Adipocyte (in vitro differentiated cells): ENCODE measurements at regions not wholly inside any gene's neighbourhood (a gene's known extent, or its start where the extent isn't known, plus 50 kb on each side); places are given as distances from the start of the nearest gene placed in this dataset.
A peak's percentile ranks its signal among the peaks of the same experiment; 100 is the strongest.
"Not testable (repeated sequence)": the region's sequence is repeated elsewhere in the genome, so short reads cannot be mapped to it uniquely, and the experiment has no call there.

Source experiments
- DNase-seq: peaks from one replicate; pipeline ENCODE4 v3.0.0-alpha.2; 2015; ENCODE audit warnings: low read depth
- H3K27me3 ChIP-seq: replicated peaks from 2 replicates; pipeline ENCODE4 v1.7.0; 2013; ENCODE audit warnings: mild to moderate bottlenecking, low read length, moderate library complexity; ENCODE audit not compliant: control insufficient read depth, insufficient read depth
- H3K36me3 ChIP-seq: 2 replicates; pipeline ENCODE4 v1.7.0; 2013; ENCODE audit warnings: low read length, mild to moderate bottlenecking, moderate library complexity; ENCODE audit not compliant: control insufficient read depth, insufficient read depth, severe bottlenecking
- H3K4me1 ChIP-seq: 2 replicates; pipeline ENCODE4 v1.7.0; 2013; ENCODE audit warnings: mild to moderate bottlenecking, low read length, moderate library complexity; ENCODE audit not compliant: control insufficient read depth, insufficient read depth
- H3K4me3 ChIP-seq: 2 replicates; pipeline ENCODE4 v1.7.0; 2013; ENCODE audit warnings: mild to moderate bottlenecking, low read length, moderate library complexity
- H3K9ac ChIP-seq: 2 replicates; pipeline ENCODE4 v1.7.0; 2013; ENCODE audit warnings: mild to moderate bottlenecking, low read length, moderate library complexity
- H3K9me3 ChIP-seq: 2 replicates; pipeline ENCODE4 v1.7.0; 2013; ENCODE audit warnings: mild to moderate bottlenecking, low read length, moderate library complexity; ENCODE audit not compliant: control insufficient read depth

DNA sequence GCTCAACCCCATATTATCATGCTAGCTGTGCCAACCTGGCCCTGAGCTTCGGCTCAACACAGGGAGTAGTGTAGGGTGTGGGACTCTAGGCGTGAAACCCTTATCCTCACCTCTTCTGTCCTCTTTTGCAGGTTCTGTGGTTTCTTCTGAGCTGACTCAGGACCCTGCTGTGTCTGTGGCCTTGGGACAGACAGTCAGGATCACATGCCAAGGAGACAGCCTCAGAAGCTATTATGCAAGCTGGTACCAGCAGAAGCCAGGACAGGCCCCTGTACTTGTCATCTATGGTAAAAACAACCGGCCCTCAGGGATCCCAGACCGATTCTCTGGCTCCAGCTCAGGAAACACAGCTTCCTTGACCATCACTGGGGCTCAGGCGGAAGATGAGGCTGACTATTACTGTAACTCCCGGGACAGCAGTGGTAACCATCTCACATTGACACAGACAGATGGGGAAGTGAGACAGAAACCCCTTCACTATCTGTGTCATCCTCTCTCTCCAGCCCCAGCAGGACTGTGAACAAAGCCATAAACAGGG lies 76.4 kb downstream of the GGTLC2 start:
- H3K27me3 ChIP-seq, result peaks cover 5% of the 10 kb centered on the region
- H3K4me1 ChIP-seq, result peaks cover 28% of the 10 kb centered on the region
- DNase-seq, result no peak
- H3K36me3 ChIP-seq, result no peaks in the 10 kb centered on the region
- H3K4me3 ChIP-seq, result peak overlapping the region; percentile 5
- no peaks in the 10 kb centered on the region for H3K9me3 ChIP-seq
- H3K9ac ChIP-seq, result peak overlapping the region; percentile 52

DNA sequence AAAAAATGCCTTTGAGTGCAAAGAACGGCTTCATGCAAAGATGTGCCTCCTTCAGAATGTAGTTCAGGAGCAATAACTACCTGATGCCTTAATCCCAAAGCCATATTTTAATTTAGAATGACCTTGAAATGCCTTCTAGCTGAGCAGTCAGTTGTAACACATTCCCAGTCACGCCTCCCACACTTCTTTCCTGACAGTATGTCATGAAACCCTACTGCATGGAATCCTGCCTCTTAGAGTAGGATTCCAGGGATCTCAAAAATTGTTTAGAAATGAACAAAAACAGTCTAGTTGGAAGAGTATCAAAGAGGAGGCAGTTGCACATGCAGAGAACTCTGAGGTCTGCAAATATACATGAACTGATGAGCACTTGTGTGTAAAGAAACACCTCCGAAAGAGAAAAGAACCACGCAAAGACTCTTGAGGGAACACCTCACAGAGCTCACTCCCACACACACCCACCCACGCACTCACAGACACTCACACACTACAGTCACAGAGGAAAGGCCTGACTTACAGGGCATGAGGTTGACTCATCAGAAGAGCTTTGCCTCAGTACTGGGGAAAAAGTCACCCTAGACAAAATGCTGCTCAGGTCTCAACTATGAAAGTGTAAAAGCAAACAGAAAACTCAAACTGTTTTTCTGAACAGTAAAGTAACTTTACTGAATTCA lies 77.4 kb downstream of the GGTLC2 start:
- Histone ChIP-seq H3K9ac (peak overlapping the region; percentile 37), H3K4me3 (peak overlapping the region; percentile 32), H3K9me3 (no peaks in the 10 kb centered on the region), H3K4me1 (peaks cover 28% of the 10 kb centered on the region), H3K36me3 (no peaks in the 10 kb centered on the region), H3K27me3 (no peaks in the 10 kb centered on the region)
- peak; percentile 44 for DNase-seq

DNA sequence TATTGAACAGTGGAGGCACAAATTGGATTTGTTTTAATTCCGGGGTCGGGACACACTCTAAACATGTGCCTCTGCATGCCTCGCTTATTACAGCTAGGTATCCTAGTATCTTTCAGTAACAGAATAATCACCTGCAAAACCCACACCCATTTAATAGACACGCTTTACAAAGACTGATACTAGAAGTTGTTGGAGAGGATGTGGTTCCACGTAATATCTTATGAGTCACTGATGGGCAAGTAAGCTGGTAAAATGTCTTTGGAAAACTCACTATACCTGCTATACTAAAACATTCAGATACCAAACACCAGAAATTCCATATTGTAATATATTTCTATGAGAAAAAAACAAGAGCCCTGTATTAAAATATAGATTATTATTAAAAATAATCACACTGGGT lies 84.0 kb downstream of the GGTLC2 start:
- H3K9me3 ChIP-seq, result no peaks in the 10 kb centered on the region
- H3K4me3 ChIP-seq, result no peak overlapping the region
- no peak overlapping the region for H3K9ac ChIP-seq
- H3K4me1 ChIP-seq, result no peaks in the 10 kb centered on the region
- H3K27me3 ChIP-seq, result peaks cover 11% of the 10 kb centered on the region
- H3K36me3 ChIP-seq, result no peaks in the 10 kb centered on the region
- DNase-seq, result no peak

DNA sequence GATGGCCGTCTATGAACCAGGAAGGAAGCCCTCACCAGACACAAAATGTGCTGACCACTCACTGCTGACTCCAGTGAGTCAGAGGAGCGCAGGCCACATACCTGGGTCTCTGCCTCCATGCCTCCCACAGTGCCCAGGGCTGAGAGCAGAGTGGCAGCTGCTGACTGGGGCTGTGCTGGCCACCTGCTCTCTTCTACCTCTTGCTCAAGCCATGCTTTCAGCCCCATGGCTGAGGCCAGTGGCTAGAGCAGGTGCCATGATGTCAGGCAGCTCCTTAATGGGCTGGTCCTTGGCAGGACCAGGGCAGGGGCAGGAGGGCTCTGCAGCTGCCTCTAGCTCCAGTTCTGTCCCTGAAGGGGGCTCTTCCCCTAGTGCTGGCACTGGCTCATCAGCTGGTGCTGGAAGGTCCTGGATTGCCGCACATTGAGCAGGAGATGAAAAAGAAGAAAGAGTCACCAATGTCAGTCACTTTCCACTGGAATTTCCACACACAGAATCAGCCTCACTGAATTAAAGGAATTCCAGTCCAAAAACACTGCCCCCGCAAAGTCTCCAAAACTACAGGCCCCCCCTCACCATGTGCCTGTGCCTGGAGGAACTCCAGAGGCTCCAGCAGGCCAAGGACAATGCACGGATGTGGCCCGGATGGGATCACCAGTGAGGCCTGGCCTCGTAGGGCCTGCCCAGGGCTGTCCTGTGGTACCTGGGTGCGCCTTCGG lies 86.4 kb downstream of the GGTLC2 start:
- H3K9me3 ChIP-seq, result no peaks in the 10 kb centered on the region
- no peaks in the 10 kb centered on the region for H3K4me1 ChIP-seq
- H3K27me3 ChIP-seq, result peaks cover 25% of the 10 kb centered on the region
- no peak for DNase-seq
- H3K9ac ChIP-seq, result no peak overlapping the region
- H3K4me3 ChIP-seq, result no peak overlapping the region
- H3K36me3 ChIP-seq, result no peaks in the 10 kb centered on the region

DNA sequence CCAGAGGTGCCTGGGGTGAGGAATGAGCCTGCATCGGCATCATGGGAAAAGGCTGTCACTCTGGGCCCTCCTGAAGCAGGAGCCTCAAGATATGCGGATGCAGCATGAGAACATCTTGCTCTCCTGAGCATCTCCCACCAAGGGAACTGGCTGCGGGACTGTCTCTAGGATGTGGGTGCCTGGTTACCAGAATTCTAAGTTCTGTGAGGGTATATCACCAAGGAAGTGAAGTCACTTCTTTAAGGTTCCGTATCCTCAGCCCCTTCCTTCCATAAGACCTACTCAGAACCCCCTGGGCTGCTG lies 86.9 kb downstream of the GGTLC2 start:
- DNase-seq, result no peak
- Histone ChIP-seq H3K36me3 (no peaks in the 10 kb centered on the region), H3K27me3 (peaks cover 30% of the 10 kb centered on the region), H3K9ac (no peak overlapping the region), H3K9me3 (no peaks in the 10 kb centered on the region), H3K4me3 (no peak overlapping the region), H3K4me1 (no peaks in the 10 kb centered on the region)

DNA sequence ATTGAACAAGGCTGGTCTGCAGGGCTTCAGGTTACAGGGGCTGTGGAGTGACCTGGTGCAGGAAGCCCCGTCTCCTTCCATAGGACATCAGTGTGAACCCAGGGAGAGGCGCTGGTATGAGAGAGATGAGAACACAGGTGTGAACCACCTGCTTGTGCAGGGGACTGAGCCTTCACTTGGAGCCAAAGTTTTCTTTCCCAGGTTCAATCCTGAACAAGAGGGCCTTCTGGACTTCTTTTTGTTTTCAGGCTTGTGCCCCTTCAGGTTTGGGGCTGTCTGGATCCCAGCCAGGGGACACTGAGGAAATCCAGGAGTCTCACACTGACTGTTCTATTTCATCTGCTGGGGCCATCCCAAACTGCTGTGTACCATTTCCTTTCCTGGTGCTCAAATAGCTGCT lies 88.6 kb downstream of the GGTLC2 start:
- H3K36me3 ChIP-seq, DNase-seq, H3K9me3 ChIP-seq, H3K9ac ChIP-seq, H3K4me1 ChIP-seq, H3K4me3 ChIP-seq: not testable (repeated sequence)
- H3K27me3 ChIP-seq, result peaks cover 46% of the 10 kb centered on the region

DNA sequence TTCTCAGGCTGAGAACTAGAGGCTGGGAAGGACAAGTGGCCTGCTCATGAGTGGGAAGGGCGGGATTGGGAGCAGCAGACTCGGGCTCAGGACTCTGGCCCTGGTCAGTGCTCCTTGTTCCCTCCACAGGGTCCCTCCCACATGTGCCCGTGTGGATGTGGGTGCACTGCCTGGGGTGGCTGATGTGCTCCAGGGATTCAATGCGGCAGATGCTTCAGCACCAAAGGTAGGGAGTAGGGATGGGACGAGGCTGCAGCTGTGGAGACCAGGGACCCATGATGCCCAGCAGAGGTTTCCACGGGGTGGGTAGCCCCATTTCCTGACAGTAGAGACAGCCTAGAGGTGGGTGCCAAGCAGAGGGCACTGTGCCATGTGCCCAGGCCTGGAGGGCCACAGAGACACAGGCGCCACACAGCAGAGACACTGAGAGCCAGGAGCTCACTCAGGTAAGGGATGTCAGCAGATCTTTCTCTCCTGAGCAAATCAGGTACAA lies 89.5 kb downstream of the GGTLC2 start:
- DNase-seq, result no peak
- Histone ChIP-seq H3K4me3 (no peak overlapping the region), H3K9me3 (no peaks in the 10 kb centered on the region), H3K36me3 (no peaks in the 10 kb centered on the region), H3K9ac (no peak overlapping the region), H3K27me3 (peaks cover 55% of the 10 kb centered on the region), H3K4me1 (no peaks in the 10 kb centered on the region)

DNA sequence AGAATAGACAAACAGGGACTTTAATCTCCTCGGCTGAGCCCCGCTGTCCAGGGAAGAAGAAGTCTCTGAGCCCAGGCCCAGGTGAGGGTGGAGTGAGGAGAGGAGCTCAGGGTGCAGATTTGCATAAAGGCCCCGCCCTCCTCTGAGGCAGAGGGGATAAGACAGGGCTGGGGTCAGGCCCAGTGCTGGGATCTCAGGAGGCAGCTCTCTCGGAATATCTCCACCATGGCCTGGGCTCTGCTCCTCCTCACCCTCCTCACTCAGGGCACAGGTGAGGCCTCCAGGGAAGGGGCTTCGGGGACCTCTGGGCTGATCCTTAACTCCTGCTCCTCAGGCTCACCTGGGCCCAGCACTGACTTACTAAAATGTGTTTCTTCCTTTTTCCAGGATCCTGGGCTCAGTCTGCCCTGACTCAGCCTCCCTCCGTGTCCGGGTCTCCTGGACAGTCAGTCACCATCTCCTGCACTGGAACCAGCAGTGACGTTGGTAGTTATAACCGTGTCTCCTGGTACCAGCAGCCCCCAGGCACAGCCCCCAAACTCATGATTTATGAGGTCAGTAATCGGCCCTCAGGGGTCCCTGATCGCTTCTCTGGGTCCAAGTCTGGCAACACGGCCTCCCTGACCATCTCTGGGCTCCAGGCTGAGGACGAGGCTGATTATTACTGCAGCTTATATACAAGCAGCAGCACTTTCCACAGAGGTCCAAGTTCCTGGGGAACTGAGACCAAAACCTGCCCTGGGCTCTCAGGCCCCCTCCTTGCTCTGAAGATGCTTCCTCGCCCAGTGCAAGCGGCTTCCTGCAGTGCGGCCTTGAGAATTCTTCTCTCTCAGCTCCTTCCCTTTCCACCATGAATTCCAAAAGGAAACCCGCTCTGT lies 90.2 kb downstream of the GGTLC2 start:
- H3K27me3 ChIP-seq, result peaks cover 63% of the 10 kb centered on the region
- not testable (repeated sequence) for H3K9ac ChIP-seq, H3K4me1 ChIP-seq, H3K36me3 ChIP-seq, H3K9me3 ChIP-seq, H3K4me3 ChIP-seq, DNase-seq

DNA sequence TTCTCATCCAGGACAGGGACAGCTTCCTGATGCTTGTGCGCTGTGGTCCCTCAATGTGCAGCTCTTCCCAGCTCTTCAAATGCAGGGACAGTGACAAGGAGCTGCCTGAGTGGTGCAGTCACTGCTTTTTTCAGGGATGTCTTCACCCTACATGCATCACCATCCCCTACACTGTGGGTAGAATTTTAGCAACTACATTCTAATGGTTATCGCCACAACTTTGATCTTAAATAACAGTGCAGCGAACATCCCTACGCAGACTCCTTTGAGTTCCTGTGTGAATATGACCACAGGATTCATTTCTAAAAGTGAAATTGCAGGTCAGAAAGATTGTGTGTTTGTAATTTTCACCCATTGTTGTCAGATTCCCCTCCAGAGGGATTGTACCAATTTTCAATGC lies 90.9 kb downstream of the GGTLC2 start:
- DNase-seq, result not testable (repeated sequence)
- peaks cover 64% of the 10 kb centered on the region for H3K27me3 ChIP-seq

DNA sequence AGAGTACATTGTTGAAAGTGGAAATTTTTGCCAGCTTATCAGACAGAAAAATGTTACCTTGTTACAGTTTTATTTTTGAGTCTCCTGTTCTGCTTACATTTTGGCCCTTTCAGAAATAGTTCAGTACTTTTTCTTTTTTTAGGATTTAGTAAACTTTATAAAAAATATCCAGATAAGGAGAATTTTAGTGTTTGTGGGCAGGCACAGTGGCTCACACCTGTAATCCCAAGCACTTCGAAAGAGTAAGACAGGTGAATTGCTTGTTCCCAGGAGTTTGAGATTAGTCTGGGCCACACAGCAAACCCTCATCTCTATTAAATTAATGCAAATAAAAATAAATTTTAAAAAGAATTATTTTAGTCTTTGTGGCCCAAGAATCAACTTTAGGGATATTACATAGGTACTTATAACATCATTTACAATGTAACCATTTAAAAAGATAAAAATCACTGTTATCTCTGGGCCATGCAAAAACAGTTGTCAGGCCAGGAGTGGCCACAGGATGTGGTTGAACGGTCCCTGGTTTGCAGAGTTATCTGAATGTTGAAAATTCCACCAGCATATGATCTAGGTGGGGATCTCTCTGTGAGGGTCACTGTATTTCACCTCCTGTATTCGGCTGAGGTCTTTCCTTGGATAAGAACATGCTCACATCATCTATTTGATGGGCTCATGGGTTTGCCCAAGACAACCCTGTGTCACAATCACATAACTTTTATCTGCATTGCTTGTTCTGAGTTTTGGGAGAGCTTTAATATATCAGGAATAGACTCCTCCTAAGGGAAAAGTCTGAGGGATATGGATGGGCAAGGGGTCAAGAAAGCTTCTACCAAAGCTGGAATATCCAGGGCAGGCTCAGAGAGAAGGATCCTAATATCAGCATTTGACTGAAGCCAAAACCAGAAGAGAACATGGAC lies 91.5 kb downstream of the GGTLC2 start:
- no peaks in the 10 kb centered on the region for H3K4me1 ChIP-seq
- no peak overlapping the region for H3K4me3 ChIP-seq
- H3K36me3 ChIP-seq, result no peaks in the 10 kb centered on the region
- H3K9ac ChIP-seq, result no peak overlapping the region
- H3K27me3 ChIP-seq, result peaks cover 65% of the 10 kb centered on the region
- no peak for DNase-seq
- H3K9me3 ChIP-seq, result no peaks in the 10 kb centered on the region

More for the DNA sequence above, 90.9 kb downstream of the GGTLC2 start:
- H3K9me3 ChIP-seq, H3K4me3 ChIP-seq, H3K9ac ChIP-seq, H3K4me1 ChIP-seq, H3K36me3 ChIP-seq: not testable (repeated sequence)
